ENCODE measurements at regions not wholly inside any gene's neighbourhood (a gene's known extent, or its start where the extent isn't known, plus 50 kb on each side); places are given as distances from the start of the nearest gene placed in this dataset.

- TF ChIP-seq ATF2 (IDR thresholded peaks at IDR 0.05; ENCODE audit: low read length) (no peak), BCL11A (IDR thresholded peaks at IDR 0.05; ENCODE audit: low read depth in 2 of 2, low read length in 2 of 2) (no peak), JUND (IDR thresholded peaks at IDR 0.05; ENCODE audit: low read length) (no peak), SRF (IDR thresholded peaks at IDR 0.05; ENCODE audit: low read depth, low read length) (no peak), SIRT6 (IDR thresholded peaks at IDR 0.05; ENCODE audit: low read length) (no peak)
Observed at GRCh38 chr1:115215110-115215509, 122.9 kb downstream of the NGF start (continued).

Measured in H1 (cell line).